ENCODE measurements at regions not wholly inside any gene's neighbourhood (a gene's known extent, or its start where the extent isn't known, plus 50 kb on each side); places are given as distances from the start of the nearest gene placed in this dataset.

DNA sequence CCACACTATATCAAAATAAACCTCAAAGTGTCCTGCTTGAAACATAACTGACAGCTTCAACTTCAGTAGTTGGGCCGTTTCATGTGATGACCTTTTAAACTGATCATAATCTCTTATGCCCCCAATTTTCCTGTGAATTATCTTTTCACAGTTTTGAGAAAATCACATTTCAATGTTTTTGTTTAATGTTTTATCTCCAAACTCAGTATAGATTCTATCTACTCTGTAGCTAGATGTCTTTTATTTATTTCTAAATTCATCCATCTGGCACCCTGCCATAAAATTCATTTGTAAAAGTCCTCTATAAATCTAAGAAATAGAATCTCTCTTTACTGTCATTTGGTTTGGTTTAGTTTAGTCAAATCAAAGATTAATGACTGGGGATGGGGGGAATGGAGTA is 557.3 kb downstream of the ANKRD50 start:
- TF ChIP-seq EZH2phosphoT487 (IDR thresholded peaks at IDR 0.05; ENCODE audit: insufficient read depth, low read depth): no peak
- no peak for TF ChIP-seq EZH2 (IDR thresholded peaks at IDR 0.05; ENCODE audit: insufficient read depth, poor library complexity, severe bottlenecking)
